Adrenal gland (tissue), 5 donors: ENCODE measurements at regions not wholly inside any gene's neighbourhood (a gene's known extent, or its start where the extent isn't known, plus 50 kb on each side); places are given as distances from the start of the nearest gene placed in this dataset.

Experiments
- POLR2A ChIP-seq, 2 donors: fragments of 450-650 bp; IDR thresholded peaks; one replicate each; pipeline ENCODE4 v1.6.1; 2017; ENCODE audit warnings: antibody characterized with exemption in 2 of 2, mild to moderate bottlenecking in 2 of 2, moderate library complexity in 1 of 2
- TF ChIP-seq, protein P1 (sequence below), 6 experiments: fragments of 450-650 bp in 4 of 6; fragments of 200-600 bp in 2 of 6; sonication (generic) in 1 of 6; IDR thresholded peaks; 1 replicate in 5 of 6; 2 replicates in 1 of 6; pipeline versions ENCODE4 v1.5.1 to v1.8.0; 2016 to 2021; ENCODE audit warnings: antibody characterized with exemption in 6 of 6, mild to moderate bottlenecking in 2 of 6, moderate library complexity in 1 of 6
- donor health status: DM: no; HTN: no; CAD: no.

GRCh38 chr15:57881361-57881760 is 174.8 kb downstream of the POLR2M start:
- TF ChIP-seq, protein P1, sequence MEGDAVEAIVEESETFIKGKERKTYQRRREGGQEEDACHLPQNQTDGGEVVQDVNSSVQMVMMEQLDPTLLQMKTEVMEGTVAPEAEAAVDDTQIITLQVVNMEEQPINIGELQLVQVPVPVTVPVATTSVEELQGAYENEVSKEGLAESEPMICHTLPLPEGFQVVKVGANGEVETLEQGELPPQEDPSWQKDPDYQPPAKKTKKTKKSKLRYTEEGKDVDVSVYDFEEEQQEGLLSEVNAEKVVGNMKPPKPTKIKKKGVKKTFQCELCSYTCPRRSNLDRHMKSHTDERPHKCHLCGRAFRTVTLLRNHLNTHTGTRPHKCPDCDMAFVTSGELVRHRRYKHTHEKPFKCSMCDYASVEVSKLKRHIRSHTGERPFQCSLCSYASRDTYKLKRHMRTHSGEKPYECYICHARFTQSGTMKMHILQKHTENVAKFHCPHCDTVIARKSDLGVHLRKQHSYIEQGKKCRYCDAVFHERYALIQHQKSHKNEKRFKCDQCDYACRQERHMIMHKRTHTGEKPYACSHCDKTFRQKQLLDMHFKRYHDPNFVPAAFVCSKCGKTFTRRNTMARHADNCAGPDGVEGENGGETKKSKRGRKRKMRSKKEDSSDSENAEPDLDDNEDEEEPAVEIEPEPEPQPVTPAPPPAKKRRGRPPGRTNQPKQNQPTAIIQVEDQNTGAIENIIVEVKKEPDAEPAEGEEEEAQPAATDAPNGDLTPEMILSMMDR (IDR thresholded peaks at IDR 0.05), result no peak
- no peak for TF ChIP-seq POLR2A (IDR thresholded peaks at IDR 0.05)
